ENCODE measurements at regions not wholly inside any gene's neighbourhood (a gene's known extent, or its start where the extent isn't known, plus 50 kb on each side); places are given as distances from the start of the nearest gene placed in this dataset.
"Not testable (repeated sequence)": the region's sequence is repeated elsewhere in the genome, so short reads cannot be mapped to it uniquely, and the experiment has no call there.

DNA sequence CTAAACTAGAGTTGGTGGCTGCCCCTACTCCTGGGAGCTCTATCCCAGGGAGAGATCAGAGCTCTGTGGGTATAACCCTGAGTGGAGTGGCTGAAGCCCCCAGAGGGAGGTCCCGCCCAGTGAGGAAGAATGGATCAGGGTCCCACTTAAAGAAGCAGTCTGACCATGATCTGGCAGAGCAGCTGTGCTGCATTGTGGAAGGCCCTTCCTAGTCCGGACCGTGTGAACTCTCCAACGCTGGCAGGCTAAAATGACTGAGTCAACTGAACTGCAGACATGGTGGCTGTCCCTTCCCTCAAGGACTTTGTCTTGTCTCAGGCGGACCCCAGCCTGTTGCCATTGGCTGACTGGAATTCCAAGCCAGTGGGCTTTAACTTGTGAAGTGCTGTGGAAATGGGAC is 494.2 kb downstream of the FAM181B start:
- no peak overlapping the region for H3K27ac Mint-ChIP-seq
- H3K9me3 Mint-ChIP-seq = peaks cover 0 to 8% (median 3%) of the 10 kb centered on the region in 3 donors
- no peaks in the 10 kb centered on the region for H3K27me3 Mint-ChIP-seq
- no peaks in the 10 kb centered on the region for H3K36me3 Mint-ChIP-seq
- no peaks in the 10 kb centered on the region for H3K4me1 Mint-ChIP-seq
- no peak overlapping the region for H3K4me3 Mint-ChIP-seq

DNA sequence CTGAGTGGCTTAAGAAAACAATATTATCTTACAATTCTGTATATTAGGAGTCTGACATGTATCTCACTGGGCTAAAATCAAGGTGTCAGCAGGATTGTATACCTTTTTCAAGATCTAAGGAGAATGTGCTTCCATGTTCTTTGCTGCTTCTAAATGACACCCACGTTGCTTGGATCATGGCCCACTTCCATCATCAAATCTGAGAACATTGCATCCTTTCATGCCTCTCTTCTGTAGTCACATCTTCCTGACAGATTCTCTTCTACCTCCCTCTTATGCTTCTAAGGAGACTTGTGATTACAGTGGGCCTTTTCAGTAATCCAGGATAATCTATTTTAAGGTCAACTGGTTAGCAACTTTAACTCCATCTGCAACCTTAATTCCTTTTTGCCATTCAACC is 499.4 kb downstream of the FAM181B start:
- Mint-ChIP-seq H3K4me1 (no peaks in the 10 kb centered on the region), H3K4me3 (no peak overlapping the region), H3K27me3 (no peaks in the 10 kb centered on the region), H3K9me3 (peaks cover 0 to 4% (median 0%) of the 10 kb centered on the region in 3 donors), H3K27ac (no peak overlapping the region), H3K36me3 (no peaks in the 10 kb centered on the region)

DNA sequence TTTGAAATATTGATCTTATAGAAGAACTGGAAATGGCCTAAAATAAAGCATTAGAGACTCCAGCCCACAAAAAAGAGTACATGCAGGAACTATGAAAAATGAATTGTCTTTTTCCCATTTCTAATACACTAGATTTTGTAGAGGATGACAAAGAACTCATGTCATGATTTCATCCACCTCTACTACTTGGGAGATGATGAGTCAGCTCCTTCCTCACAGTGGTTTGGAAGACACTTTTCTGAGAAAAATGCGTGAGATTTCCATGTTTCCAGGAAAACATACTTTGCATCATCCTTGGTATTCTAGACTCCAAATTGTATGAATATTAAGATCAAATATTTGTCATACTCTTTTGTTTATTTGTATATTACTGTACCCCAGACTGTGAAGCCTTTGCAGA is 500.5 kb downstream of the FAM181B start:
- Mint-ChIP-seq H3K4me1 (no peaks in the 10 kb centered on the region), H3K27ac (no peak overlapping the region), H3K27me3 (no peaks in the 10 kb centered on the region), H3K36me3 (no peaks in the 10 kb centered on the region), H3K4me3 (no peak overlapping the region), H3K9me3 (peaks cover 0 to 4% (median 0%) of the 10 kb centered on the region in 3 donors)

DNA sequence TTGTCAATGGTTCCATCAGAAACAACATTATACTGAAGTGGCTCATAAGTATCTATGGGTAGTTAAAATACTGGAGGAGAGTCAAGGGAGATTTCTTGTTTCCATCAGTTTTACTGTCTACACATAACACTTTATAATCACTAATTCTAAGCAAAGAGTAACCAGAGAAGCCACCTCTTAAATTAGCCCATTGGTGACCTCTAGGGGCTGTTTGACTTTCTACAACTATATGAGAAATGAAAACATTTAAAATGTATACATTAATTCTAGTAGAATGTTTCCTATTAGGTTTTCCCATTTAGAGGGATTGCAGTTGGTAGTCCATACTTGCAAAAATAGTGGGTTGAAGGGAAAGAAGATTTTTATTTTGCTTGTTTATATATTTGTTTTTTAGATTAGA is 504.3 kb downstream of the FAM181B start:
- H3K4me3 Mint-ChIP-seq = no peak overlapping the region
- no peaks in the 10 kb centered on the region for H3K27me3 Mint-ChIP-seq
- no peaks in the 10 kb centered on the region for H3K4me1 Mint-ChIP-seq
- H3K36me3 Mint-ChIP-seq = peaks cover 3% of the 10 kb centered on the region
- peaks cover 0 to under 1% (median 0%) of the 10 kb centered on the region in 3 donors for H3K9me3 Mint-ChIP-seq
- H3K27ac Mint-ChIP-seq = no peak overlapping the region

DNA sequence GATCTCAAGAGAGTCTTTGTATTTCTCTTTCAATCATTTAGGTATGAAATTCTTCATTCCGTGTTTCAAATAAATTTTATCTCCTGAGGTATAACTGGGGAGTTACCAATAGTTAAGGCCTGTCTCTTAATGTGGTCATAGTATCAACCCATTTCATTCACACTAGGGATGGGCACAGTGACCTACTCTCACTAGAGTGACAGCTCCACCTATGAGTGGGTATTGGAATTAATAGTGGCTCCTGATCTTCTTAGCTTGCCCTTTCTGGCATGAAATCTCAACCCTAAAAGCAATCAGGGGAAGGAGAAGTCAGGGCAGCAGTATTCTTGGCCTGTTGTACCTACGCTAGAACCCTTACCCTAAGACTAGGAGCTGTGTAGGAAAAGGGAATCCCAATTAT is 507.7 kb downstream of the FAM181B start:
- Mint-ChIP-seq H3K27me3 (no peaks in the 10 kb centered on the region), H3K4me1 (no peaks in the 10 kb centered on the region), H3K9me3 (peaks cover 0 to 5% (median 0%) of the 10 kb centered on the region in 3 donors), H3K4me3 (no peak overlapping the region), H3K36me3 (peaks cover 3% of the 10 kb centered on the region), H3K27ac (no peak overlapping the region)

DNA sequence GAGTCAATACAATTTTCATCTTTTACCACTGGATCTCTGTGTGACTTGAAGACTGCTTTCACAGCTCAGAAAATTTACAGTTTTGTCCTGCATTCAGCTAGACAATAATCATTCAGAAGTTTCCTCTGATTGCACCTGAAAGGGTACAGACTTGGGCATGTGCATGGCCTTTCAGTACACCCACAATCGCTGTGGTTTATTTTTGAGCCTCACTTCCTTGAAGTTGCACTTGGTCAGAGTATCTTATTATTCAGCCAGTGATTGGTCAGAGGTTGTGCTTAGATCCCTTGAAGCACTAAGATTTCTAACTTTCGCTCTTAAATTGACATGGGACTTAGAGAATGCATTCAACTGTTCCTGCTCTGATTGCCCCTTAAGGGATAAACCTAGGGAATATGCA is 508.2 kb downstream of the FAM181B start:
- H3K27ac Mint-ChIP-seq = no peak overlapping the region
- H3K36me3 Mint-ChIP-seq = peaks cover 3% of the 10 kb centered on the region
- no peak overlapping the region for H3K4me3 Mint-ChIP-seq
- H3K27me3 Mint-ChIP-seq = no peaks in the 10 kb centered on the region
- peaks cover 0 to 5% (median 0%) of the 10 kb centered on the region in 3 donors for H3K9me3 Mint-ChIP-seq
- H3K4me1 Mint-ChIP-seq = no peaks in the 10 kb centered on the region

DNA sequence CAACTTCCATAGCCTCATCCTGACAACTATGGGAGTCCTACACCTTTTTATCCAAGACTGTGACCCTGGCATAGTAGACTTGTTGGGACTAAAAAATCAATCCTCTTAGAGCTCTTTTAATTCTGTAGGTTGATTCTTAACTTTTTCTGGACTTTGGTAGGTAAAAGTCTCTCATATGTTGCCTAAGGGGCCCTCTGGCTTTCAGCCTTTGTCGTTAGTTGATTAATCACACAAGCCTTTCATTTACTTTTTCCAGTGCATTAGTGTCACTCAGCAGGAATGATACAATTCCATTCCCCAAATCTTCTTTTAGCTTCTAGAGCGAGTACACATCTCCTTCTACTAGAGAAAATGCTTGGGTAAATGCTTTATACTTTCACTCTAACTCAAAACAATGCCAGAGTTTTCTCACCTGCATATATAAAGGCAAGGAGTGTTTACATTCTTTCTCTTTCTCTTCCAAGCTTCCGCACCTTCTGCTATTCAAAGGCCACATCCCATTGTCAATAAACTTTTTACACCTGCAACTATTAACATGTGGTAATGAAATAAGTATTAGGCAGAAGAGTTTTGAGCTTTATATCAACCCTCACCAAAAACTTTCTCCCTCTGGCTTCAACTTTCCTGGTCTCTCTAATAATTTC is 516.6 kb downstream of the FAM181B start:
- Mint-ChIP-seq H3K9me3 (peaks cover 0 to 1% (median 0%) of the 10 kb centered on the region in 3 donors), H3K36me3 (no peaks in the 10 kb centered on the region), H3K4me3 (no peak overlapping the region), H3K27me3 (peaks cover 3% of the 10 kb centered on the region), H3K4me1 (no peaks in the 10 kb centered on the region), H3K27ac (no peak overlapping the region)

DNA sequence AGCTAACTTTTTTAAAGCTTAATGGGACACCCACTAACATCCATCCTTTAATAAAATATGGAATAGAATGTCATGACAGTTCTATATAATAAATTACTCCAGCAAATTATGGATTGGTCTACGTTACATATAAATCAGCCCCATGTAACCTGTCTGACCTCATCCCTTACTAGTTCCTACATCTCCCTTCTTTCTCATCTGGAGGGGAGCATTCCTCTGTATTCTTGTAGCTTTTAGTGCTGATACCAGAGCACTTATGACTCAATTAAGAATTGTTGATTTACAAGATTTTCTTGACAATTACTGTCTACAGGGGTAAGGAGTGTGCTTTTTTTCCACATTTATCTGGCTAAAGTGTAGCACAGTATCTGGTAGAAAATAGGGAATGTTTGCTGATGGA is 523.7 kb downstream of the FAM181B start:
- peaks cover 1% of the 10 kb centered on the region for H3K36me3 Mint-ChIP-seq
- no peaks in the 10 kb centered on the region for H3K27me3 Mint-ChIP-seq
- H3K4me3 Mint-ChIP-seq = no peak overlapping the region
- H3K9me3 Mint-ChIP-seq = peaks cover 0 to 1% (median 0%) of the 10 kb centered on the region in 3 donors
- no peaks in the 10 kb centered on the region for H3K4me1 Mint-ChIP-seq
- no peak overlapping the region for H3K27ac Mint-ChIP-seq

DNA sequence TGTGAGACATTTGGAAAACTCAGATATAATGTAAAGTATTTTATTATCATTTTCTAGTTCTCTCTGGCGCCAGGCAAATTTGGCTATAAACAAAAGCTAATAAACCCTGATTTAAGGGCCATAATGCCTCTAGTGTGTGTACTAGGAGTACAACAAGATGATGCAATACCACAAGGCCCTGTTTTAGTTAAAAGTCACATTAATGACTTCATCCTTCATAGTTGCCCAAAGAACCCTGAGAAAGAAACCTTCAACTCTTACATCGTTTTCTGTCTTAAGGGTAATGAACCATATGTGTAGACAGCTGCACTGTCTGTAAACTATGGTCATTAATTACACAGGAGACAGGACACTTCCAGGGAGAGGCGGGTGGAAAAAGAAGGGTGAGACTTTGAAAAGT is 538.4 kb downstream of the FAM181B start:
- no peaks in the 10 kb centered on the region for H3K36me3 Mint-ChIP-seq
- H3K4me1 Mint-ChIP-seq = peaks cover 0 to 3% (median 0%) of the 10 kb centered on the region in 3 donors

DNA sequence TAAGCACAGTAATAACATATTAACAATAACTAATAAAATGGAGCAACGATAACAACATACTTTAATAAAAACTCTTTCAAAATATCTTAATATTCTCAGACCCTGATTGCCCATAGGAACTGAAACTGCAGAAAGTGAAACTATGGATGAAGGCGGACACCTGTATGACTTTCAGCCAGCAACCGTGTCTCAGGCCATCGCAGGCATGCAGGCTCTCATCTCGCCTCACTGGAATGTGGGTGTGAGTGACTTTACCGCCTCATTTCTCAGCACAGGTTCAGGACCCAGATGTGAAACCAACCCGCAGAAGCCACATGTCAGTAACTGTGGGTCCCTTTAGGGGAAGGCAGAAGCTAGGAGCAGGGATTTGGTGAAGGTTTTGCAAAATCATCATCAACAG is 539.1 kb downstream of the FAM181B start:
- Mint-ChIP-seq H3K4me1 (peaks cover 0 to 3% (median 0%) of the 10 kb centered on the region in 3 donors), H3K27ac (no peak overlapping the region), H3K4me3 (peak overlapping the region in 1 of 4 donors; percentile 46), H3K36me3 (no peaks in the 10 kb centered on the region), H3K9me3 (no peaks in the 10 kb centered on the region), H3K27me3 (no peaks in the 10 kb centered on the region)

More for the DNA sequence above, 538.4 kb downstream of the FAM181B start:
- H3K27ac Mint-ChIP-seq = no peak overlapping the region
- no peaks in the 10 kb centered on the region for H3K9me3 Mint-ChIP-seq
- H3K4me3 Mint-ChIP-seq = no peak overlapping the region
- no peaks in the 10 kb centered on the region for H3K27me3 Mint-ChIP-seq

DNA sequence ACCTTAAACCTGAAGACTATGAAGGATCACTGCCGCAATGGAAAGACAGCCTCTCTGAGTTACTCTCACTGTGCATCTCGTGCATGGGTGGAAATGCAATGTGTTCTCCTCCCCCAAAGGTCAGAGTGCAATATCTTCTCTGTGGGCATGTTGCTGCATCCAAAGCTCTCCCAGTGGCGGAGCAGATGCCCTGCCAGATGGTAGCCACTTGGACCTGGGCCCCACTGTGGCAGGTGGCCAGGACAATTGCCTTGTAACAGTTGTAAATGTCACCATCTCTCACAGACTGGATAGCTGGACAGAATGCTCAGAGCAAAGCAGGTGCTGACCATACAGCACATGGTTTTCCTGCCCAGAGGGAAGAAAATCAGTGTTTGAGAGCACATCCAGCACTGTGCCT is 542.0 kb downstream of the FAM181B start:
- Mint-ChIP-seq H3K27me3 (no peaks in the 10 kb centered on the region), H3K36me3 (no peaks in the 10 kb centered on the region), H3K4me1 (peaks cover 0 to 3% (median 0%) of the 10 kb centered on the region in 3 donors), H3K4me3 (no peak overlapping the region), H3K9me3 (no peaks in the 10 kb centered on the region), H3K27ac (no peak overlapping the region)

DNA sequence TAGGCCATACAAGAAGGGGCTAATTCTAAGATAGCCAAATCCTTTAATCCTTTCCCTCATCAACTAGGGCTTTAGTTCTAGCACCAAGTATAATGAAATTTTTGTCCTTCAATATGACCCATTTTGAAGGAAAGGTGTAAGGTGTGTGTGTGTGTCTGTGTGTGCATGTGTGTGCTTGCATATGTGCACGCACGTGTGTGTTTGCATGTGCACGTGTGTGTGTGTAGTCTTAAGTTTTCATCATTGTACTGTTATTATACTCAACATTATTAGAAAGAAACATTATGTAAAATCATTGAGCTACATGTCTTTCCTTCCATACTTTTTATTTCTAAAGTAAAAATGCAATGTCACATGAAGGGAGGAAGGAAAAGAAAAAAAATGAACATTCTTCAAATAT is 547.7 kb downstream of the FAM181B start:
- Mint-ChIP-seq H3K27me3 (peaks cover 5% of the 10 kb centered on the region), H3K4me3 (no peak overlapping the region), H3K36me3 (no peaks in the 10 kb centered on the region), H3K4me1 (no peaks in the 10 kb centered on the region), H3K9me3 (peaks cover 0 to 2% (median 0%) of the 10 kb centered on the region in 3 donors), H3K27ac (no peak overlapping the region)

DNA sequence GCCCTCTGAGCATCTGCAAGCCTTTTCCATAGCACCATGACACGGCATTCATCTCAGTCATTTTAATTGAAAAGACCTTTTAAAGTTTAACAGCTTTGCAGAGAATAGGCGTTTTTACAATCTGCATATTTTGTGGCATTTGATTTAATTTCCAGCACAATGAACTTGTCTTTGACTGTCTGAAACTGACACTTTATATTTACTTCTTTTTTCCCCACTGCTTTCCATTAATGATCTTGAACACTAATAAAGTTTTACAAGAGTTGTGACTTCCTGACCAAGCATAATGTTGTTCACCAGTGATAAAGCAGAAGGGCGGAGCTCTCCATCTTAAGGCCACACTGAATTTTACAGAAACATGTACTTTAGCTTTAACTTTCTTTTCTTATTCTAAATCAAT is 548.7 kb downstream of the FAM181B start:
- Mint-ChIP-seq H3K4me3 (no peak overlapping the region), H3K9me3 (peaks cover 0 to 2% (median 0%) of the 10 kb centered on the region in 3 donors), H3K27me3 (peaks cover 5% of the 10 kb centered on the region), H3K36me3 (no peaks in the 10 kb centered on the region), H3K27ac (no peak overlapping the region), H3K4me1 (no peaks in the 10 kb centered on the region)

DNA sequence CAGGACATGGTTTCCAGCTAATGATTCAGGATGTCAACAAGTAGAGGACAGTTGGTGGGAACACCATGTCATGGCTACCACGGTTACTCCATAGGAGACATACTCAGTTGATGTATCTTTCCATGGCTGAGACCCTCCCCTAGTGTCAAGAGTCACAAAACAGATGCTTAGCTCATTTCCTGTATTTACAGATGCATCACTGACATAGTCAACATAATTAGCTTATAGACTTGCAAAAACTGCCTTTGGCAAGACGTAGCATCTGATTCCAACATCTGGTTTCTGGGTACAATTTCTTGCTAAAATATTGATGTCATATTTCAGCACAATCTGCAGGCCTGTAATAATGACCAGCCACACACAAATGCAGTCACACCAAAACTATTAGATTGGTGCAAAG is 550.3 kb downstream of the FAM181B start:
- no peak overlapping the region for H3K27ac Mint-ChIP-seq
- H3K9me3 Mint-ChIP-seq = peaks cover 0 to 4% (median 0%) of the 10 kb centered on the region in 3 donors
- H3K27me3 Mint-ChIP-seq = peaks cover 5% of the 10 kb centered on the region
- H3K4me1 Mint-ChIP-seq = no peaks in the 10 kb centered on the region
- no peak overlapping the region for H3K4me3 Mint-ChIP-seq
- H3K36me3 Mint-ChIP-seq = no peaks in the 10 kb centered on the region

DNA sequence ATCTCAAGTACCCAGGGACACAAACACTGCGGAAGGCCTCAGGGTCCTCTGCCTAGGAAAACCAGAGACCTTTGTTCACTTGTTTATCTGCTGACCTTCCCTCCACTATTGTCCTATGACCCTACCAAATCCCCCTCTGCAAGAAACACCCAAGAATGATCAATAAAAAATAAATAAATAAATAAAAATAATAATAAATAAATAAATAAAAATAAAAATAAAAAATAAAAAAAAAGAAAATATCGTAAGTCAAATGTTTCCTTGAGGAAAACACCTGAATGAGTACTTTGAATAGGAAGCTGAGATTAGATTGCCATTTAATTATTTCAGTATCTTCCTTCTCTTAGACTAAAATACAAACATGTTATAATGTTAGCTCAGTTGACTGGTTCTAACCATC is 551.0 kb downstream of the FAM181B start:
- H3K4me3 Mint-ChIP-seq, H3K27ac Mint-ChIP-seq, H3K9me3 Mint-ChIP-seq, H3K4me1 Mint-ChIP-seq, H3K36me3 Mint-ChIP-seq, H3K27me3 Mint-ChIP-seq: not testable (repeated sequence)

DNA sequence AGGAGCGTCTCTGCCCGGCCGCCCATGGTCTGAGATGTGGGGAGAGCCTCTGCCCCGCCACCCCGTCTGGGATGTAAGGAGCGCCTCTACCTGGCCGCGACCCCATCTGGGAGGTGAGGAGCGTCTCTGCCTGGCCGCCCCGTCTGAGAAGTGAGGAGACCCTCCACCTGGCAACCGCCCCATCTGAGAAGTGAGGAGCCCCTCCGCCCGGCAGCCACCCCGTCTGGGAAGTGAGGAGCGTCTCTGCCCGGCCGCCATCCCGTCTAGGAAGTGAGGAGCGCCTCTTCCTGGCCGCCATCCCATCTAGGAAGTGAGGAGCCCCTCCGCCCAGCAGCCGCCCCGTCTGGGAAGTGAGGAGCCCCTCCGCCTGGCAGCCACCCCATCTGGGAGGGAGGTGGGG is 551.9 kb downstream of the FAM181B start:
- not testable (repeated sequence) for H3K4me3 Mint-ChIP-seq, H3K9me3 Mint-ChIP-seq, H3K4me1 Mint-ChIP-seq, H3K36me3 Mint-ChIP-seq, H3K27me3 Mint-ChIP-seq, H3K27ac Mint-ChIP-seq

Measured in IgD-negative memory B cell (primary cell).